GM23338 (cell line): ENCODE measurements at regions not wholly inside any gene's neighbourhood (a gene's known extent, or its start where the extent isn't known, plus 50 kb on each side); places are given as distances from the start of the nearest gene placed in this dataset.

Source experiments
- ATAC-seq: fragments of 200-7000 bp; cut with Tn5 transposase; 3 replicates; pipeline ENCODE4 v1.9.1; 2020
- DNase-seq: peaks from one replicate; pipeline ENCODE4 v3.0.0-alpha.2; 2015; ENCODE audit warnings: low spot score
- H2AFZ ChIP-seq: fragments of 200-600 bp; sonication (generic); 2 replicates; pipeline ENCODE4 v1.8.0; 2016; ENCODE audit warnings: antibody characterized with exemption, mild to moderate bottlenecking, moderate library complexity
- H3F3A ChIP-seq: fragments of 200-600 bp; sonication (generic); replicated peaks from 2 replicates; pipeline ENCODE4 v1.8.0; 2017; ENCODE audit warnings: antibody characterized with exemption, mixed run types, low read depth
- H3K27ac ChIP-seq: fragments of 200-600 bp; sonication (generic); 2 replicates; pipeline ENCODE4 v1.6.1; 2016; ENCODE audit warnings: low read depth
- H3K27me3 ChIP-seq: fragments of 200-600 bp; sonication (generic); 2 replicates; pipeline ENCODE4 v1.8.0; 2016; ENCODE audit warnings: mild to moderate bottlenecking, mixed run types, moderate library complexity; ENCODE audit not compliant: insufficient read depth
- H3K36me3 ChIP-seq: fragments of 200-600 bp; sonication (generic); 2 replicates; pipeline ENCODE4 v1.8.0; 2016; ENCODE audit warnings: mild to moderate bottlenecking; ENCODE audit not compliant: insufficient read depth
- H3K4me1 ChIP-seq: fragments of 200-600 bp; sonication (generic); 2 replicates; pipeline ENCODE4 v1.8.0; 2016; ENCODE audit warnings: mild to moderate bottlenecking, moderate library complexity; ENCODE audit not compliant: insufficient read depth
- H3K4me2 ChIP-seq: fragments of 200-600 bp; sonication (generic); 2 replicates; pipeline ENCODE4 v1.7.1; 2017; ENCODE audit warnings: mixed run types
- H3K4me3 ChIP-seq: fragments of 200-600 bp; sonication (generic); 2 replicates; pipeline ENCODE4 v1.6.1; 2016; ENCODE audit warnings: mixed run types
- H3K79me2 ChIP-seq: fragments of 200-600 bp; sonication (generic); replicated peaks from 2 replicates; pipeline ENCODE4 v1.8.0; 2017; ENCODE audit warnings: mild to moderate bottlenecking; ENCODE audit not compliant: insufficient read depth
- H3K9me2 ChIP-seq: fragments of 200-600 bp; sonication (generic); 2 replicates; pipeline ENCODE4 v1.8.0; 2017; ENCODE audit not compliant: insufficient read depth
- H4K20me1 ChIP-seq: fragments of 200-600 bp; sonication (generic); replicated peaks from 2 replicates; pipeline ENCODE4 v1.8.0; 2017; ENCODE audit warnings: mild to moderate bottlenecking; ENCODE audit not compliant: insufficient read depth
- H3K27ac Mint-ChIP-seq: 2 replicates; pipeline ENCODE4 v1.8.0; 2020; ENCODE audit warnings: inconsistent platforms, mild to moderate bottlenecking, moderate library complexity, mixed read lengths
- H3K27me3 Mint-ChIP-seq: 3 replicates; pipeline ENCODE4 v1.8.0; 2022; ENCODE audit warnings: low read depth, mild to moderate bottlenecking, moderate library complexity, mixed read lengths, inconsistent platforms; ENCODE audit not compliant: insufficient read depth, poor library complexity
- H3K36me3 Mint-ChIP-seq: 3 replicates; pipeline ENCODE4 v1.8.0; 2021; ENCODE audit warnings: low read depth, mild to moderate bottlenecking, inconsistent platforms, moderate library complexity, mixed read lengths
- H3K4me1 Mint-ChIP-seq: 3 replicates; pipeline ENCODE4 v1.8.0; 2020; ENCODE audit warnings: mild to moderate bottlenecking, inconsistent platforms, mixed read lengths
- H3K4me3 Mint-ChIP-seq: 3 replicates; pipeline ENCODE4 v1.8.0; 2021; ENCODE audit warnings: moderate library complexity, mild to moderate bottlenecking, inconsistent platforms, mixed read lengths
- H3K9me3 Mint-ChIP-seq: 3 replicates; pipeline ENCODE4 v1.8.0; 2020; ENCODE audit warnings: moderate library complexity, mild to moderate bottlenecking, inconsistent platforms, mixed read lengths
- CTCF ChIP-seq, 2 experiments: fragments of 200-600 bp in 1 of 2; sonication (generic) in 1 of 2; conservative IDR thresholded peaks; 2 replicates each; pipeline versions ENCODE4 v1.5.1 to v1.6.1; 2016 to 2017; ENCODE audit warnings: antibody characterized with exemption in 2 of 2, low read depth in 2 of 2, mild to moderate bottlenecking in 2 of 2, moderate library complexity in 1 of 2
- EZH2 ChIP-seq: fragments of 200-600 bp; sonication (generic); IDR thresholded peaks from one replicate; pipeline ENCODE4 v1.8.0; 2017; ENCODE audit warnings: antibody characterized with exemption, mild to moderate bottlenecking, low read depth; ENCODE audit not compliant: unreplicated experiment
- NANOG ChIP-seq: IDR thresholded peaks from 2 replicates; pipeline ENCODE4 v1.6.1; 2016; ENCODE audit warnings: antibody characterized with exemption, borderline replicate concordance
- STAT1 ChIP-seq: IDR thresholded peaks from one replicate; pipeline ENCODE4 v1.6.1; 2016; ENCODE audit warnings: antibody characterized with exemption; ENCODE audit not compliant: unreplicated experiment
- ZNF114 ChIP-seq: fragments of 250-450 bp; sonication (Bioruptor Pico); IDR thresholded peaks from 2 replicates; pipeline ENCODE4 v1.5.0; 2020; ENCODE audit warnings: mild to moderate bottlenecking, moderate library complexity
- ZNF462 ChIP-seq: fragments of 250-450 bp; sonication (Bioruptor Pico); IDR thresholded peaks from 2 replicates; pipeline ENCODE4 v1.5.0; 2020; ENCODE audit warnings: mild to moderate bottlenecking, moderate library complexity

GRCh38 chr2:57576983-57577382 lies 469.6 kb upstream of the VRK2 start (continued):
- TF ChIP-seq ZNF462, result no peak
- TF ChIP-seq ZNF114 (CRISPR knock-in tag), result no peak
- TF ChIP-seq STAT1, result no peak
- no peak for TF ChIP-seq EZH2

- Mint-ChIP-seq H3K36me3 (no peaks in the 10 kb centered on the region), H3K4me1 (peaks cover 16% of the 10 kb centered on the region), H3K27ac (no peak overlapping the region), H3K4me3 (no peak overlapping the region), H3K27me3 (peaks cover 2% of the 10 kb centered on the region), H3K9me3 (no peaks in the 10 kb centered on the region)
- Histone ChIP-seq H3K27me3 (no peaks in the 10 kb centered on the region), H3K36me3 (no peaks in the 10 kb centered on the region), H3K4me3 (no peak overlapping the region), H3F3A (no peaks in the 10 kb centered on the region), H4K20me1 (no peaks in the 10 kb centered on the region), H3K4me2 (no peak overlapping the region), H2AFZ (no peak overlapping the region), H3K27ac (no peak overlapping the region), H3K4me1 (peaks cover 20% of the 10 kb centered on the region), H3K9me2 (no peaks in the 10 kb centered on the region), H3K79me2 (no peaks in the 10 kb centered on the region)
- TF ChIP-seq NANOG (no peak), CTCF (conservative IDR thresholded peaks at IDR 0.05; ENCODE audit: low read depth in 2 of 2) (peak; percentile 30 to 36)
- ATAC-seq, result no peak
- no peak for DNase-seq
These were observed 448.7 kb upstream of the VRK2 start for GRCh38 chr2:57597940-57598339.
